GM19324 (cell line): ENCODE measurements at regions not wholly inside any gene's neighbourhood (a gene's known extent, or its start where the extent isn't known, plus 50 kb on each side); places are given as distances from the start of the nearest gene placed in this dataset.

Experiments used
- ATAC-seq: cut with Tn5 transposase; IDR thresholded peaks from one replicate; pipeline ENCODE4 v1.9.1; 2021; ENCODE audit warnings: mild to moderate bottlenecking, moderate library complexity; ENCODE audit not compliant: unreplicated experiment, low FRiP score

DNA sequence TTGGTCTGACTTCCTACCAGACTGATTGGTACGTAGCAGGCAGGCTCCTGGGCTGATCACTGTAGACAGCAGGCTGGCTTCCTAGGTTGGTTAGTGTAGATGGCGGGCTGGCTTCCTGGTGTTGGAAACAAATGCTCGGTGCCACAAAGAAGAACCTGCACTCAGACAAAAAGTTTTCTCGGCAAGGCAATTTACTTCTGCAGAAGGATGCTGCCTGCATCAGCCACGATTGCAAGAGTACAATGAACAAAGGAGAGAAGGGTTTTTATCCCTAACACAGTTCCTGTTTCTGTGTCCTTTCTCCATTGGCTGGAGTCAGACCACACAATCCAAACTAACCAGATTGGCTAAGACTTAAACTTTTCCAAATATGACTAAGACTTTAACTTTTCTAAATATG lies 123.6 kb upstream of the PPP2R2D start:
- no peak for ATAC-seq

DNA sequence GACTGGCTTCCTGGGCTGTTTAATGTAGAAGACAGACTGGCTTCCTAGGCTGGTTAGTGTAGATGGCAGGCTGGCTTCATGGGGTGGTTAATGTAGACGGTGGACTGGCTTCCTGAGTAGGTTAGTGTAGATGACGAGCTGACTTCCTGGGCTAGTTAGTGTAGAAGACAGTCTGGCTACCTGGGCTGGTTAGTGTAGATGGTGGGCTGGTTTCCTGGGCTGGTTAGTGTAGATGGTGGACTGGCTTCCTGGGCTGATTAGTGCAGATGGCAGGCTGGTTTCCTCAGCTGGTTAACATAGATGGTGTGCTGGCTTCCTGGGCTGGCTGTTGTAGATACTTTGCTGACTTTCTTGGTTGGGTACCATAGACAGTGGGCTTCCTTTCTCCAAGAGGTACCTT lies 122.9 kb upstream of the PPP2R2D start:
- no peak for ATAC-seq

DNA sequence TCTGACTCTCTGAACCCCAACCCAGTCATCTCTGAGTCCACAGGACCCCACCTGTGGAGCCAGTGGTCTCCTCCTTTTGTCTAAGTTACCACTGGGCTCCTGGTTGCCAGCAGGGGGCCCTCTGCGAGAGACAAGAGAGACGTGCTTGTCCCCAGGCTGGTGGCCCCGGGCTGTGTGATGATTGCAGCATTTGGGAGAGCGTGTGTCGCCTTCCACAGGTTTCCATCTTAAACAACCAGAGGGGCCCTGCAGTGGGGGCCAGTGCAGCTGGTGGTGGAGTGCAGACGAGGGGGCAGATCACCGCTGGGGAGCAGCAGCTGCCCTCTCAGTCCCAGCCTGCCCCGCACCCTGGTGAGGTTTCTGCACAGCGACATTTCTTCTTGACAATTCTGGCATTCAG lies 122.4 kb upstream of the PPP2R2D start:
- ATAC-seq, result no peak

DNA sequence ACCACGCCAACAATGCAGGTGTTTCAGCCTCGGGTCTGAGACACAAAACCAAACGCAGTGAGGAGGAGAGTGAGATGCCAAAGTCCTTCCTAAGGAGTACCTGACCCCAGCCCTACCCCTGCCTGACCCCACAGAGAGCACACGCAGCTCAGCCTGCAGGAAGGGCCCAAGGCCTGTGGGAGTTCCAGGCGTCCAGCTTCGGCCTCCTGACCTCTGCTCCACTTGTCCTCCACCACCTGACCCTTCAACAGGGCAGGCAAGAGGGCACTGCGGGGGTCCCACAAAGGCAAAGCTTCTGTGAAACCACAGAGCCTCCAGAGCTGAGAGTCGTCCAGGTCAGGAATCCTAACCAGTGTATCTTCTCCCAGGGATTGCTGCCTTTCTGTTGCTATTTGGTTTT lies 122.0 kb upstream of the PPP2R2D start:
- no peak for ATAC-seq

DNA sequence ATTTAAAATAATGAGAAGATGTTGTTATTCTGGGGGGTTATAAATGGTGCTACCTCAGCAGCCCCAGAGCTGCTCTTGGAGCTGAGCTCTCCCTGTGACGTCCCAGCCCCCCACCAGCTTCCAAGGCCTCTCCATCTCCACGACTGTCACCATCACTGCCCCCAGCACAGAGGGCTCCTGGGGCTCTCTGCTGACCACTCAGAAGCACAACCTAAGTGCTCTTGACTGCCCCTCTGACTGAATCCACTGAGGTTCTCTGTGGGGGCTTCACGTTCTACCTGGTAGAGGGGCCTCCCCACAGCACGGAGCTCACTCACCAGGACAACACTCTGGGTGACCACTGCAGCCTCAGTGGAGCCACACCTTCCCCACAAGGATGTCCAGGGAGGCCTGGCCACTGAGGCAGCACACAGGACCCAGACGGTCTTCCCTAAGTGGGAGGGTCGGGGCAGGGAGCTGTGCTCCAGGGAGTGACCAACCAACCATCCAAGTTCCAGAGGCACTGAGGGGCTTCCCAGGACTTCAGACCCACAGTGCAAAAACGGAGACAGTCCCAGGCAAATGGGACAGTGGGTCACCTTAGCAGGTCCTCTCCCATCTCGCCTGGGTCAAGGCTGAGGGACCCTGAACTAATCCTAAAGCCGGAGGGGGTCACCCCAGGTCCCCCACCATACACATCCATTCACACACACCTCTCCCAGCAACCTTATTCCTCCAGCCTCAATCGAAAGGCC lies 121.0 kb upstream of the PPP2R2D start:
- no peak for ATAC-seq

DNA sequence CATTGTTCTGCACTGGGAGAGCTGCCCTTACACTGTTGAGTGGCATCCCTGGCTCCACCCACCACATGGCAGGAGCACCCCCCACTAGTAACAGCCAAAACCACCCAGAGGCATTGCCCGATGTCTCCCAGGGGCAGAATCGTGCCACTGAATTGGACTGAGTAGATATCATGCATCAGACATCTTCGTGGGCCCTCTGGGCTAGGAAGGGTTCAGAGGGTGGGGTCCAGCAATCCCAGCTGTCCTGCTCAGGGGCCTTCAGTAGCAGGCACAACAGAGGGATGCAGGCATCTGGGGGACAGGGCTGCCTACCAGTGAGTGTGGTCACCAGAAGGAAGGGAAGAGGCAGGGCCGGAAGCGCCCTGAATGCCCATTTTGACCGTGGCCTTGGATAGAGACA lies 119.7 kb upstream of the PPP2R2D start:
- no peak for ATAC-seq

DNA sequence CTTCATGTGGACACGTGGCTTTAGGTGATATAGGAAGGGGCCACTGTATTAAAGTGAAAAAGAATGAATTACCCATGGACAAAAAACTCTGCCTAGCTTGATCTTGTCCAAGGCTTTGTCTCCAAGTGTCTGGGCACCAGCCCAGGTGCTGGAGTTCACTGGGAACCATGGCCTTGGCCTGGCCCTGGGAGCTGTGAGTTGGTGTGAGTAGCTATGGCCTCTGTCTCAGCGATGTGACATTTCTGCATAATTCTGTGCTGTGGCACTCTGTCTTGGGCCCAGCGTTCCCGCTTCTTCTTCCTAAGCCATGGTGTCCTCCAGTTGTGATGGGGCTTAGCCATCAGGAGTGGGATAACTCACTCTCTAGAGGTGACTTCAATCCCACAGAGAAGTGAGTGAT lies 119.0 kb upstream of the PPP2R2D start:
- no peak for ATAC-seq

DNA sequence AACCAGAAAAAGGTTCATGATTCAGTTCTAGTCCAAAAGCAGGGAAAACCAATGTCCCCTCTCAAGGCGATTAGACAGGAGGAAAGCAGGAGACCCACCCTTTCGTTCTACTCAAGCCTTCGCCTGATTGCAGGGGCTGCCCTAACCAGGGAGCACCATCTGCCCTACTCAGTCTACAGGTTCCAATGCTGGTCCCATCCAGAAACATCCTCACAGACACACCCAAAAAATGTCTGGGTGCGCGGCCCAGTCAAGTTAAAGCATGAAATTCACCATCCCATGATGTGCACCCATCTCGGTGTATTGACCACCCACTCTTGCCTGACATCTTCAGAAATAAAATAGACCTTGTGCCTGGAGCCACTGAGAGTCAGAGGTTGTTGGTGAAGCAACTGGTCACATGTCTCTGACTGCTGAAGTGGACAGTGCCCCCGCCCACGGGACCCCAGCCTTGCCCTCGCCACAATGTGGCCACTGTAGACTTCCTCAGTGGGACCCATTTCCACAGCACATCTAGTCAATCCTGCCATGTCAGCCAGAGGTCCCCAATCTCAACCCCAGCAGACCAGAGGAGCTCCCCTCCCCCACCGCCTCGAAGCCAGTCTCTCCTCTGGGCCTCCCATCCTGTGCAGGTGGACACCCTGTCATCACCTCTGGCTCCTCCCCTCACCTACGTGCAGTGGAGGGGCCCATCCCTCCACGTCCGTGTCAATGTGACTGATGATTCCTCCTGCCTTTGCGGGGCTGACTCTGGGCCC lies 116.3 kb upstream of the PPP2R2D start:
- no peak for ATAC-seq

DNA sequence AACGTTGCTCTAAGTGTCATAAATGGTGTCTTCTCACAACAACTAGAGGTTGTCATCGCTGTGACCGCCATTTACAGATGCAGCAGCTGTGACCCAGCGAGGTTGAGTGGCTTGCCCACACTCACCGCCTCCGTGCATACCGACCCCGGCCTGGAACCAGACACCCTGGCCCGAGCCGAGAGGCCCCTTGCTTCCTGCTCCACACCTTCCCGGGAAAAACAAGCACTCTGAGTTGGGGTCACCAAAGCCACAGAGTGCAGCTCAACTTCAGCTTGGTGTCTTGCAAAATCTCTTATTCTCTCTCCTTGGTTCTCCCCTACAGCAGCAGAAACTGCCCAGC lies 115.7 kb upstream of the PPP2R2D start:
- ATAC-seq, result no peak

DNA sequence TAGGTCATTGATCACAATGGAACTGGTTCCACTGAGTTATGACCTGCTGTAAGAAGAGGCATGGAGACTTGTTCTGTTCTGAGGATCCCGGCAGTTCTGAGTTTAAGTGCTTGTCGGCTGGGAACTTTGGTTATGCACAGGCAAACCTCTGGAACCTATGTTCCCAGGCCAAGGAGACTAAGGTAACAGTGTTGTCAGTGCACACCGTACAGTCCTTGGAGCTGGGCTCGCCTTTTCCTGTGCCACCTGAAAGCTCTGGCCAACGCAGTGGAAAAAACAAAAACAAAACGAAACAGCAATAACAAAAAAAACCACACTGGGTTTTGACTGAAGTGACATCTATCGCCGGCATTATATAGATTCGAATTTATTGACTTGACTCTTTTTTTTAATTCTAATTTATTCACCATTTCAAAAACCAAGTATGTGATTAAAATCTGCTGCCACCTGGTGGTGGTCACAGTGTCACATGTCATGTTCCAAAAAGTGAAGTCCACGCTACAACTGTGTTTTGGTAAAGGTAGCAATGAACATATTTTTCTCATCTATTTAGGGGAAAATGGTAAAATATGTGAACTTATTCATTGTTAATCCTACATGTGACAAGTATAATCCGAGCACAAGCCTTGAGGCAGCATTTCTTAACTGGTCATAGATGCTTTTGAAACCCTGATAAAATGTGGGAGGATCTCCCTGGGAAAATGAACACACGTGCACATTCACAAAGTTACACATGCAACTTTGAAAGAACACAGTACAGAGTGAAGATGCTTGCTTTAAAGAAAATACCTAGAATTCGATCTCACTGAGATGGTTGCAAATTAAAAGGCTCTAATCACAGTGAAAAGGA lies 113.8 kb upstream of the PPP2R2D start:
- ATAC-seq, result no peak

DNA sequence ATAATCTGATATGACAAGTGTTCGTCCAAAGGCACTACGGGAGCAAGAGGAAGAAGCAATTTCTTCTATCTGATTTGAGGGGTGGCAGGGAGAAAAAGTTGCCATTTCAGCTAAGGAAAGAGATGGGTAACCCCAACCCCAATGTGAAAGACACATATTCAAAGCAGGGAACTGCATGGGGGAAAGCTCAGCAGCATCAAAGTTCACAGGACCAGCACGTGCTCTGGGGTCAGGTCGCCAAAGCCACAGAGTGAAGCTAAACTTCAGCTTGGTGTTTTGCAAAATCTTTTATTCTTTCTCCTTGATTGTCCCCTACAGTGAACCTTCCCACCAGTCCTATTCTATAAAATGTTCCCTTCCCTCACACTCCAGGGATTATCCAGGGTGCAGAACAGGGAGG lies 112.8 kb upstream of the PPP2R2D start:
- no peak for ATAC-seq

DNA sequence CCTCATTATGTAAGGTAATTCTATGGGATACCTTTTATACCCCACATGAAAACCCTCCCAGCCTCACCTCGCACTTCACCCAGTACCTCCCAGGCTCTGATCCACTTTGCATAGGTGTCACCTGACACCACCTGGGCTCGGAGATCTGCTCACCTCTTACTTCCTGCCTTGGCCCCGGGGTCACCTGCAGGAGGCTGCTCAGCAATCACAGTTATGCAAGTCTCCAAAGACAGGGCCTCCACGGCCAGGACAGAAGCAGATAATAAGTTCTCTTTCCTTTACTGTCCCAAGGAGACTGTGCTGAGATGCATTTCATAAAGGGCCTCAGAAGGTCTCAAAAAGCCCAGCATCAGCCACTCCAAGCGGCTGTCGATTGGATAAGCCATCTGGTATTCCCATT lies 112.4 kb upstream of the PPP2R2D start:
- ATAC-seq, result no peak

DNA sequence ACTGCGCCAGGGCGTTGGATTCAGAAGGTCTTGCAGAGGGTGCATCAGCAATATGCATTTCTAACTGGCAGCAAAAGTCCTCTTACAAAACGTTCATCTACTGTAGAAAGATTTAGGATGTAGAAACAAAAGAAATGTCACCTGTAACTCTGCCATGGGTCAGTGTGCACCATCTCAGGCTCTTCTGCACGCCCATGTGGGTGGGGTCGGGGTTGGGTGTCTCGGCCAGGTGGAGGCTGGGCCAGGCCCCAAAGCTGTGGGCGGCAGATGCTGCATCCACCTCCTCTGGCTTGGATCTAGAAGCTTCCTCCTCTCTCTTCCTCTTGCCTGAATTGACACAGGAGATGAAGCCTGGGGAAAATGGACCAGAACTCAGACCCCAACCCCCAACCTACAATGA lies 111.3 kb upstream of the PPP2R2D start:
- ATAC-seq, result no peak

DNA sequence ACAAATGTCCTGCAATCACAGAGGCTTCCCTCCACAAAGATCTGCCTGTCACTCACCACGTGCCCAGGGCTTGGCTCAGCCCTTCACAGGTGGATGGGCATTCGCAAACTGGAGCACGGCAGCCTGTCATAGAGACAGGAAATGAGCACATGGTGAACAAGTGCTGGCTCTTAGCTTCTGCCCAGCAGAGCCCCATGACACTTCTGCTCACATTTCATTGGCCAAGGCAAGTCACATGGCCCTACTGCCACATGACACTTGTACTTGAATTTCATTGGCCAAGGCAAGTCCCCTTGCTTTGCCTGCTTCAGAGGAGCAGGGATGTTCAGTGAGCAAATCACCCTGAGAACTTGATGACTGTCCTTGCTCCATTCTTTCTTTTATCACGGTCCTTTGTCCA lies 110.8 kb upstream of the PPP2R2D start:
- ATAC-seq, result no peak

DNA sequence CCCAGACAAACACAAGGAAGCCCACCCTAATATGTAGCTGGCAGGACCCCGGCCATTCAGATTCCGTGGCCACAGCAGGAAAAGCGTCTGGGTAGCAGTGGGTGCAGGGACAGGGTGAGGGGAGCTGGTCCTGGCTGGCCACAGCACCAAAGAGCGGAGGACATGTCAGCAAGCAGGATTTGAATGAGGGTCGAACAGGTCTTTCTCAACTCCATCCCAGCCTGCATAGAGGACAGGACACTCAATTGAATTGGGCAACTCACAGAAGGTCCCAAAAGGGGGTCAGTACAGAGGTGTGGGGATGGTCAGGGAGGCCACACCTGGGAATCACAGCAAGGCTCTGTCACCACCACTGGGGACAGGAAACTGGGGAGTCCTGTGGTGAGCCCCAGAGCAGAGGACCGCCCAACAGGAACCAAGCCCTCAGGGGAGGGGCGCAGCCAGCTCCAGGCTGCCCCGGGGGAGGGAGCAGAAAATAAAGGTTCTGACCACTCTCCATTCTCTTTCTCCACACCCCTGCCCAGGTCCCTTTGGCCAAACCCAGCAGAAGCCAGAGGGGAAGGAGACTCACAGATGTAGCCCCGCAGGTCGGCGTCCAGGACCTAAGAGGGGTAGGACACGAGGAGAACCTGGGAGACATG lies 108.7 kb upstream of the PPP2R2D start:
- ATAC-seq, result no peak

DNA sequence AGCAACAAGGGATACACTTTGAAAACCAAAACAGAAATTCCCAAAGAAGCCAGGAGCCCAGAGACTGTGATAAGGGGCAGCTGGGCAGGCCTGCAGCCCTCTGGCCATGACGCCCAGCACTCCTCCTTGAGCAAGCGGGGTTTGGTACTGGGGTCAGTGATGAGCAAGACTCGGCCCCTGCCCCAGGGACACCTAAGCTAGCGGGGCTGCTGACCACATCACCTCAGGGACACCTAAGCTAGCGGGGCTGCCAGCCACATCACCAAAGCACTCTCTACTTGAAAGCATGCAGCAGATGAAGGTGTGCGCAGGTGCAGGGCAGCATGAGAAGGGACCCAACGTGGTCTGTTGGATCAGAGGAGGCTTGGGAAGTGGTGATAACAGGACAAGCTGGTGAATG lies 108.0 kb upstream of the PPP2R2D start:
- ATAC-seq, result no peak

DNA sequence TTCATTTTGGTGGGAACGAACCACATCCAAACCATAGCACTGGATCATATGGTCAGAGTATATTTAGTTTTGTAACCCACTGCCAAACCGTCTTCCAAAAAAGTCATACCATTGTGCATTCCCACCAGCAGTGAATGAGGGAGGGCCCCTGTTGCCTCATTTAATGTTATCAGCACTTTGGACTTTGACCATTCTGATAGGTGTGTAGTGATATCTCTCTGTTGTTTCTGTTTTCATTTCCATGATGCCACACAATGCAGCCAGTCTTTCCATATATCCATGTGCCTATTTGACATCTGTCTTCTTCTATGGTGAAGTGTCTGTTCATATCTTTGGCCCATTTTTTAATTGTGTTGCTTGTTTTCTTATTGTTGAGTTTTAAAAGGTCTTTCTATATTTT lies 105.0 kb upstream of the PPP2R2D start:
- ATAC-seq, result no peak

DNA sequence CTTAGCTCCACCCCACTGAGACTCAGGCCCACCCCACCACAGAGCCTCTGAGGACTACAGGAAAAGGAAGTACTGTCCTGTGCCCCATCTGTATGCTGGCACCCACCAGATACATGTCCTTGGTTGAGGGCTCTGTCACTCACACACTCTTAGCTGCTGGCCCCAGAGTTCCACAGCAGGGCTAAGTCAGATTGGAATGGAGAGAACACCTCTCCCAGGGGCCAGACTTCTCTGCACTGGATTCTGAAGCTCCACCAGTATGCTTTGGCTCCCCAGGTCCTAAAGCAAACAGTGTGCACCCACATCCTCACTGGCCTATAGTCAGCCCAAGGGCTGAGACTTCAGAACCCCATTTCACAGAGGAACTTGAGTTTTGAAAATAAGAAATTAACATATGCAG lies 103.2 kb upstream of the PPP2R2D start:
- ATAC-seq, result no peak

DNA sequence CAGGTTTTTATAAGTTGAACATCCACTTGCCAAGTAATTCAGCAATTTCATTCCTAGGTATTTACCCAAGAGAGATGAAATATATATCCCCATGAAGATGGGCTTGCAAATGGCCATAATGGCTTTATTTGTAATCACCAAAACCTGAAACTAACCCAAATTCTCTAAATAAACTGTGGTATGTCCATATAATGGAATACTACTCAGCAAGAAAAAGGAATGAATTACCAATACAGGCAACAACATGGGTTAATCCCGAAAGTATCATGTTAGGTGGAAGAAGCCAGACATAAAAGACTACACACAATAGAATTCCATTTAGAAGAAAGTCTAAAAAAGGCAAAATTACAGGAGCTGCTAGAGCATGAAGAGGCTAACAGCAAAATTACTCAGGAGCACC lies 101.4 kb upstream of the PPP2R2D start:
- no peak for ATAC-seq

DNA sequence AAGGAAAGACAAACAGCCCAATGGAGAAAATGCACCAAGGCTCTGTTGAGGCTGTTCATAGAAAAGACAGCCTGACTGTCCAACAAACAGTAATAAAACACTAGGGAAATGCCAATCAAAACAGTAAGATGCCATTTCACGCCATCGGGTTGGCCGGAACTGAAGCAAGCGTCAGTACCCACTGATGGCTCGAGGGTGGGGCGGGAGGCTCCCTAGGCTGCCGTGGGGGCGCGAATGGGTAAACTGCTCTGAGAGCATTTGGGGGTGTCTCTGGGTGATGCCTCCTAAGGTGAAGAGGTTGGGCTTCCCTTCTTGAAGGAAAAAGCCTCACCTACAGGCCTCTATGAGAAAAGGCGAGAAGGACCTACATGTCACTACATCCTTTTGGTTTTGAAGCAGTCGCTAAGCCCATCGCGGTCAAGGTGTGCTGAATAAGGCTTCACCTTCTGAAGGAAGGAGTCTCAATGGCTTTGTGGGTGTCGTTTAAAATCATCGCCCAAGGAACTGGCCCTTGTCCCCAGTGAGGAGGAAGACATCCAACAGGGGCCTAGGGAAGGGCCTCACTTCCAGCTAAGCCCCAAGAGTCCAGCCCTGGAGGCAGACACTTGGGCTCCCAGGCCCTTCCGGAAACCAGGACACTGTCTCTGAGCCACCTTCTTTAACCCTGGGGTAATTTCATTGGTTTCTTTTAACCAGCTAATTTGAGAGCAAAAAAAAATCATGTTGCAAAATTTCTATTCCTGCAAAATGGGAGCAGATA lies 98.5 kb upstream of the PPP2R2D start:
- ATAC-seq, result no peak
